Mesenchymal stem cell (in vitro differentiated cells and primary cell): ENCODE measurements at regions not wholly inside any gene's neighbourhood (a gene's known extent, or its start where the extent isn't known, plus 50 kb on each side); places are given as distances from the start of the nearest gene placed in this dataset. TPM values are rescaled to one million over a fixed set of nuclear protein-coding genes. Genes with fewer than 3 reads are reported as not detected.

Experiments used
- small RNA-seq: library from polyadenylated mRNA; stranded (forward); fragments of <200 nt; extraction: miRNeasy Mini kit (QIAGEN cat#:217004); gene quantifications from one replicate; pipeline ENCODE3, GENCODE V24; 2013; ENCODE audit warnings: low read depth

Small RNA genes in the stretch of these regions (small RNA-seq; reads per million reads assigned to genes)
- gene HMGN2P28 = not detected
